H1 (cell line): ENCODE measurements at regions not wholly inside any gene's neighbourhood (a gene's known extent, or its start where the extent isn't known, plus 50 kb on each side); places are given as distances from the start of the nearest gene placed in this dataset.

Source experiments
- CTCF ChIA-PET: fragments of 300-600 bp; sonication (Branson Sonifier 250); formaldehyde crosslinking; loops from one replicate; lab custom pipeline; 2021; ENCODE audit not compliant: partially characterized antibody; lab: Charles Lee
- POLR2A ChIA-PET: fragments of 300-600 bp; sonication (Branson Sonifier 250); formaldehyde crosslinking; loops from one replicate; lab custom pipeline; 2021; ENCODE audit warnings: inconsistent platforms; ENCODE audit not compliant: partially characterized antibody; lab: Charles Lee
- DNase-seq, 2 experiments: peaks; one replicate each; pipeline versions ENCODE4 v3.0.0 to v3.0.0-alpha.2; 2010 to 2022; ENCODE audit warnings: low spot score in 2 of 2, low read depth in 1 of 2, mixed read lengths in 1 of 2
- FAIRE-seq: peaks from 2 replicates; lab custom pipeline; 2011; peaks lifted over from hg19 to GRCh38; lab: Jason Lieb, UNC
- H2AFZ ChIP-seq: 2 replicates; pipeline ENCODE4 v1.8.1; 2012; ENCODE audit warnings: low read length, inconsistent platforms
- H2AK5ac ChIP-seq: 2 replicates; pipeline ENCODE4 v1.6.1; 2013; ENCODE audit warnings: low read depth, low read length
- H2BK120ac ChIP-seq: replicated peaks from 2 replicates; pipeline ENCODE3; 2013; ENCODE audit warnings: low read depth, low read length, inconsistent platforms
- H2BK12ac ChIP-seq: 2 replicates; pipeline ENCODE4 v1.6.1; 2013; ENCODE audit warnings: low read depth, low read length
- H2BK15ac ChIP-seq: 2 replicates; pipeline ENCODE4 v1.6.1; 2013; ENCODE audit warnings: low read length
- H2BK20ac ChIP-seq: 2 replicates; pipeline ENCODE4 v1.6.1; 2013; ENCODE audit warnings: low read length
- H2BK5ac ChIP-seq: 2 replicates; pipeline ENCODE4 v1.6.1; 2013; ENCODE audit warnings: low read depth, low read length
- H3K14ac ChIP-seq: 2 replicates; pipeline ENCODE4 v1.6.1; 2013; ENCODE audit warnings: inconsistent platforms; ENCODE audit not compliant: insufficient read length
- H3K18ac ChIP-seq: 2 replicates; pipeline ENCODE4 v1.6.1; 2013; ENCODE audit warnings: low read length; ENCODE audit errors: extremely low read depth
- H3K23ac ChIP-seq: 2 replicates; pipeline ENCODE4 v1.6.1; 2013; ENCODE audit warnings: inconsistent platforms; ENCODE audit not compliant: insufficient read length
- H3K23me2 ChIP-seq: 2 replicates; pipeline ENCODE4 v1.6.1; 2013; ENCODE audit warnings: low read depth, low read length
- H3K27ac ChIP-seq: 2 replicates; pipeline ENCODE4 v1.6.1; 2011; ENCODE audit warnings: low read depth, low read length, inconsistent platforms
- H3K27me3 ChIP-seq, 4 experiments: replicated peaks in 1 of 4; 1 replicate in 1 of 4; 2 replicates in 3 of 4; pipeline versions ENCODE4 v1.6.1 to v1.8.1; 2011 to 2013; ENCODE audit warnings: low read length in 3 of 4, mild to moderate bottlenecking in 3 of 4, inconsistent platforms in 2 of 4, mixed read lengths in 2 of 4, moderate library complexity in 1 of 4; ENCODE audit not compliant: control insufficient read depth in 3 of 4, insufficient read depth in 3 of 4; ENCODE audit errors: extremely low read depth in 1 of 4
- H3K36me3 ChIP-seq, 4 experiments: 2 replicates each; pipeline versions ENCODE4 v1.6.1 to v1.8.1; 2011 to 2013; ENCODE audit warnings: mild to moderate bottlenecking in 4 of 4, low read length in 3 of 4, moderate library complexity in 2 of 4, control low read depth in 1 of 4, inconsistent platforms in 1 of 4; ENCODE audit not compliant: insufficient read depth in 4 of 4, control insufficient read depth in 2 of 4
- H3K4ac ChIP-seq: replicated peaks from 2 replicates; pipeline ENCODE3; 2013; ENCODE audit warnings: low read length, low read depth, mixed read lengths, inconsistent platforms; ENCODE audit not compliant: insufficient read length
- H3K4me1 ChIP-seq, 4 experiments: replicated peaks in 1 of 4; 1 replicate in 1 of 4; 2 replicates in 3 of 4; pipeline versions ENCODE4 v1.6.1 to v1.8.1; 2011 to 2013; ENCODE audit warnings: low read length in 3 of 4, inconsistent platforms in 2 of 4, mixed read lengths in 1 of 4; ENCODE audit not compliant: insufficient read depth in 4 of 4, control insufficient read depth in 3 of 4
- H3K4me2 ChIP-seq, 2 experiments: 2 replicates each; pipeline versions ENCODE4 v1.6.1 to v1.8.1; 2011 to 2013; ENCODE audit warnings: low read depth in 2 of 2, low read length in 2 of 2, control low read depth in 1 of 2, inconsistent platforms in 1 of 2, mild to moderate bottlenecking in 1 of 2; ENCODE audit not compliant: insufficient read depth in 1 of 2
- H3K4me3 ChIP-seq, 4 experiments: fragments of 200-600, 300-600 bp in 1 of 4; sonication (generic), shearing (Covaris generic), sonication (Bioruptor Twin) in 1 of 4; 2 replicates each; pipeline versions ENCODE4 v1.5.1 to v1.8.1; 2011 to 2016; ENCODE audit warnings: low read length in 4 of 4, low read depth in 3 of 4, control low read depth in 2 of 4, inconsistent platforms in 2 of 4, mild to moderate bottlenecking in 2 of 4, mixed read lengths in 1 of 4, moderate library complexity in 1 of 4; ENCODE audit not compliant: insufficient read depth in 2 of 4; ENCODE audit errors: extremely low read depth in 1 of 4
- H3K56ac ChIP-seq: replicated peaks from 2 replicates; pipeline ENCODE3; 2013; ENCODE audit warnings: low read depth, mild to moderate bottlenecking, mixed read lengths, low read length, inconsistent platforms; ENCODE audit not compliant: insufficient read length
- H3K79me1 ChIP-seq: 2 replicates; pipeline ENCODE4 v1.6.1; 2013; ENCODE audit warnings: low read depth, low read length, control low read depth
- H3K79me2 ChIP-seq, 2 experiments: 2 replicates each; pipeline versions ENCODE4 v1.6.1 to v1.8.1; 2012 to 2013; ENCODE audit warnings: low read length in 2 of 2, mild to moderate bottlenecking in 2 of 2, inconsistent platforms in 1 of 2; ENCODE audit not compliant: insufficient read depth in 2 of 2, control insufficient read depth in 1 of 2
- H3K9ac ChIP-seq, 4 experiments: replicated peaks in 1 of 4; 1 replicate in 1 of 4; 2 replicates in 3 of 4; pipeline versions ENCODE4 v1.6.1 to v1.8.1; 2011 to 2013; ENCODE audit warnings: low read depth in 3 of 4, low read length in 3 of 4, control low read depth in 2 of 4, mild to moderate bottlenecking in 2 of 4, moderate library complexity in 2 of 4, inconsistent platforms in 1 of 4; ENCODE audit errors: extremely low read depth in 1 of 4
- H3K9me3 ChIP-seq, 2 experiments: 2 replicates each; pipeline versions ENCODE4 v1.6.1 to v1.8.1; 2012 to 2013; ENCODE audit warnings: mild to moderate bottlenecking in 2 of 2, moderate library complexity in 2 of 2, control low read depth in 1 of 2, inconsistent platforms in 1 of 2, low read depth in 1 of 2, low read length in 1 of 2, mixed read lengths in 1 of 2; ENCODE audit not compliant: insufficient read depth in 2 of 2
- H4K20me1 ChIP-seq, 2 experiments: replicated peaks in 1 of 2; 2 replicates each; pipeline versions ENCODE3 to v1.8.1; 2011 to 2013; ENCODE audit warnings: inconsistent platforms in 2 of 2, low read length in 2 of 2, mild to moderate bottlenecking in 1 of 2; ENCODE audit not compliant: insufficient read depth in 2 of 2, control insufficient read depth in 1 of 2
- H4K5ac ChIP-seq: 2 replicates; pipeline ENCODE4 v1.6.1; 2013; ENCODE audit warnings: low read length, low read depth, mixed read lengths, inconsistent platforms; ENCODE audit not compliant: insufficient read length
- H4K8ac ChIP-seq: 2 replicates; pipeline ENCODE4 v1.8.0; 2013; ENCODE audit warnings: mild to moderate bottlenecking, moderate library complexity, low read length, inconsistent platforms; ENCODE audit not compliant: insufficient read depth; ENCODE audit errors: extremely low read depth
- H4K91ac ChIP-seq: replicated peaks from 2 replicates; pipeline ENCODE3; 2013; ENCODE audit warnings: low read length, mixed read lengths, inconsistent platforms; ENCODE audit not compliant: insufficient read length
- CTBP2 ChIP-seq: IDR thresholded peaks from 2 replicates; pipeline ENCODE4 v1.7.0; 2011; ENCODE audit warnings: borderline replicate concordance, mild to moderate bottlenecking, moderate library complexity, mixed read lengths, low read length; ENCODE audit not compliant: insufficient read depth, insufficient read length
- EZH2 ChIP-seq: fragments of 200-600 bp; sonication (generic); IDR thresholded peaks from 2 replicates; pipeline ENCODE4 v1.7.1; 2012; ENCODE audit warnings: low read depth, mild to moderate bottlenecking, moderate library complexity, low read length, inconsistent platforms; ENCODE audit not compliant: severe bottlenecking
- MAFK ChIP-seq: IDR thresholded peaks from 2 replicates; pipeline ENCODE4 v1.6.1; 2012; ENCODE audit warnings: low read depth, mild to moderate bottlenecking, improper control_type of control experiment, low read length
- SIRT6 ChIP-seq: IDR thresholded peaks from one replicate; pipeline ENCODE4 v1.7.1; 2012; ENCODE audit warnings: low read length, inconsistent platforms
- WGBS, 2 experiments: shearing (Covaris generic) in 1 of 2; methylation state at CpG; one replicate each; pipeline versions ENCODE4 v1.1.6 to v1.1.7; 2013 to 2015; ENCODE audit warnings: low lambda C conversion rate in 2 of 2, mixed read lengths in 2 of 2, inconsistent platforms in 1 of 2, low coverage in 1 of 2, missing lambda C conversion rate in 1 of 2; ENCODE audit not compliant: insufficient replicate concordance in 2 of 2, insufficient coverage in 1 of 2, insufficient read length in 1 of 2; ENCODE audit errors: extremely low coverage in 1 of 2, missing lambda C conversion rate in 1 of 2; 5-methylcytosine and 5-hydroxymethylcytosine counted together

DNA sequence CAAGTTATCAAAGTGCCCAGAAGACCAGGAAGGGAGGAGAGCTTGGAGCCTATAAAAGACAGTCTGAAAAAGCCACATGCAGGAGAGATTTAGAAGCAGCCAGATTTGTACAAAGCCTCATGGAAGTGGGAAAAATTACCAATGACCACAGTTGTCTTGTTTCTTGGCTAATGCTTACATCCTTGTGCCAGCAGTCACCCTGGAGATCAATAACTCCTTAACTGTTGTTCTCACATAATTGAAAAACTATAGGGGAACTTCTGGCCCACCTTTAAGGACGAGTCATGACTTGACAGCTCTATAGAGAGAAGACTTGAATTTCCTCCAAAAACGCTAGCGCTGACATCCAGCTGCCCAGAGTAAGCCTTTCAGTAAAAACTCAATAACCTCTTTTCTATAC is 313.1 kb downstream of the GALC start:
- Histone ChIP-seq H3K9me3 (no peaks in the 10 kb centered on the region), H4K20me1 (no peaks in the 10 kb centered on the region), H2AFZ (no peak overlapping the region), H3K23me2 (no peaks in the 10 kb centered on the region), H2BK20ac (no peak overlapping the region), H3K4me2 (no peak overlapping the region), H4K8ac (no peak overlapping the region), H3K36me3 (no peaks in the 10 kb centered on the region), H3K18ac (no peak overlapping the region), H3K27ac (no peak overlapping the region), H3K14ac (no peak overlapping the region), H3K9ac (no peak overlapping the region), H3K23ac (no peak overlapping the region), H3K4me1 (no peaks in the 10 kb centered on the region), H2BK5ac (no peak overlapping the region), H2BK15ac (no peak overlapping the region), H4K91ac (no peak overlapping the region), H3K27me3 (no peaks in the 10 kb centered on the region), H3K4me3 (no peak overlapping the region), H4K5ac (no peak overlapping the region), H3K56ac (no peak overlapping the region), H3K79me2 (no peaks in the 10 kb centered on the region), H2BK120ac (no peak overlapping the region), H3K4ac (no peak overlapping the region), H2BK12ac (no peak overlapping the region), H2AK5ac (no peak overlapping the region), H3K79me1 (no peaks in the 10 kb centered on the region)
- POLR2A ChIA-PET: no interaction called here
- no peak for FAIRE-seq
- WGBS, 2 experiments: 98% methylated on average over 3 of the region's 3 CpGs; no CpG with 5 or more reads in 1 of the 2 experiments
- no peak for DNase-seq
- CTCF ChIA-PET: no interaction called here
- TF ChIP-seq MAFK (no peak), CTBP2 (no peak), EZH2 (no peak), SIRT6 (no peak)
